C1 segment of cervical spinal cord (tissue), 14 donors: ENCODE measurements at regions not wholly inside any gene's neighbourhood (a gene's known extent, or its start where the extent isn't known, plus 50 kb on each side); places are given as distances from the start of the nearest gene placed in this dataset.
"Not testable (repeated sequence)": the region's sequence is repeated elsewhere in the genome, so short reads cannot be mapped to it uniquely, and the experiment has no call there.

Experiments
- DNase-seq, 14 donors: peaks; one replicate each; lab custom pipeline; 2025; lab: John Stamatoyannopoulos, UW

GRCh38 chr16:22436823-22437652 lies 62.6 kb upstream of the CDR2 start:
- DNase-seq = peak in 13 of 14 donors; percentile 7 to 77 (median 47)

DNA sequence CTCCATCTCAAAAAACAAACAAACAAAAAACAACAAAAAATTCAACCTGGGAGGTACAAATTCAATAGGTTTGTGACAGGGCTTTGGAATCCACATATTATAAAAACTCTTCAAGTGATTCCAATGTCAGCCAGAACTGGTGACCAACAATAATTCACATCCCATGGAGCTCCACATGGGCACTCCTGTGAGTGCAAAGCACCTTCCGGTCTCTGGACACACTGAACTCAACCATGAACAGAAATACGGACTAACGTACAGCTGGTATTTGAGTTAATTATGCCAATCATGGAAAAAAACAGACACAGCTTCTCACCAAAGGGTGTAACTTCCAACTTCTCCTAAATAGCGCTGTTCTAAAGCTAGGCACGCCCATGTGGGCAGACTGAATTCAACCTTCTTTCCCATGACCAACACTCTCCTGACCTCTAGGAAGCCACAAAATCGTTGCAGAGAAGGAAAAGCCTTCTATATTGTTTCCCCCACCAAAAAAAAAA lies 62.0 kb upstream of the CDR2 start:
- DNase-seq = not testable (repeated sequence)

DNA sequence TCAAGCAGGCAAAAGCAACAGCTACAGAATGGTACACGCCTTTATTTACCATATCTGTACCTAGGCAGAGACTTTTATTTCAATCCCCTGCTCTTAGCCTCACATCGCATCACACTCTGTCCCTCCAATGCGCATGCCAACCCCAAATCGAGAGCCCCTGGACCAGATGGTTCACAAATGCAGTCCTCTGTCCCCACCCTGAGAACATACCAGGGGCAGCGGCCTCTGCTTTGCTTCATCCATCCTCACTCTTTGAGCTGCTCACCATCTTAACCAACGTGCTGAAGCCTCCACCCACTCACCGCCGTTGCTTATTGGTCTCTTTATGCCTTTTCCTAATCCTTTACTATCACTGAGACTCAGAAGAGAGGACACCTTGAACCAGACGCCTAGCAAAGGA lies 56.9 kb upstream of the CDR2 start:
- not testable (repeated sequence) for DNase-seq

- peak in 1 of 14 donors; percentile 15 for DNase-seq
These were observed 54.2 kb upstream of the CDR2 start for GRCh38 chr16:22428654-22429053.

- peak in 1 of 14 donors; percentile 90 for DNase-seq
These were observed 53.1 kb upstream of the CDR2 start for GRCh38 chr16:22427556-22427955.

DNA sequence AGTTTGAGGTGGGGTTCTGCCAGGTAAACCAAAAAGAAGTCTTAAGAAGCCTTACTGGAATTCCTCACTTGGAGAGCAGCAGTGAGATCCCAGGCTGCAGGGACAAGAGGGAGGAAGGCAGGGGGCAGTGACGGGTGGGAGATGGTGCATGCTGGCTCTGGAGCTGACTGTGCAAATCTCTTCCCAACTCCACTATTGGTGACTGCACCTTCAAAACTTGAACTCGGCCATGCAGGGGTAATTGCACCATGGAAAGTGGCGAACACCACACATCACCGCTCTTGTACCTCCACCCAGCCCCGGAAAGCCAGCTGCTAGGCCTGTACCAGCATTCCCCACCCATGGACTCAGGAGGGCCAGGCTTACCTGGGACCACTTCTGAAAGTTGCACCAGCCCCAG lies 51.4 kb upstream of the CDR2 start:
- no peak for DNase-seq

DNA sequence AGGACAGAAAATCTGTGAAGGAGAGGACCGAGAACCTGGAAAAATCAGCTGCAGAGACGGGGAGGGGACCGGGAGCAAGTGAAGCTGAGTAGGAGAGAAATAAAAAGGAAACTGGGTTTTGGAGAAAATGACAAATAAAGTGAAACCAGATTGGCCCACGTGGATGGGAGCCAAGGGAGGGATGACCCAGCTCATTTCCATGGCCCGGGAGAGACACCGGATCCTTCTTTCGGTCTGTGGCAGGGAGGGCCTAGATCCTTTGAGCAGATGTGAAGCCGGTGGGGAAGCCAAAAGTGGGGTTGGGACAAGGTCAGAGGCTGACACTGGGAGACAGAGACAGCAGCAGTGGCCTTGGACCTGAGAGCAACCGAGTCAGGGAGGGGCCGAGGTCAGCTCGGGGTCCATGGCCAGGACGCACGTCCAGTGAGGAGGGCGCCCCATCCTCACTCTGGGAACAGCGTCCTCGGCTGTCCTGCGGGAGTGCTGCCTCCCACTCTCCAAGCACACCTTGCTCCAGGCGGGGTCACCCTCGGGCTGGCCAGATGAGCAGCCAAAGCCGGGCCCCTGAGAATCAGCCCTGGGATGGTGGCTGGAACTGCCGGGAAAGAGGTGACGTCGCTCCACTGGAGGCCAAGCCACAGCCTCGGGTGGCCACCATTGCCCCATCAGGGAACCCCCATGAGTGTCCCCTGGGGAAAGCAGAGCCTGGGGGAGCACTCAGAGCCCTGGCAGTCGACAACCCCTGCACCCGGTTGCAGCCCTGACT lies 50.8 kb upstream of the CDR2 start:
- peak in 1 of 14 donors; percentile 30 for DNase-seq

DNA sequence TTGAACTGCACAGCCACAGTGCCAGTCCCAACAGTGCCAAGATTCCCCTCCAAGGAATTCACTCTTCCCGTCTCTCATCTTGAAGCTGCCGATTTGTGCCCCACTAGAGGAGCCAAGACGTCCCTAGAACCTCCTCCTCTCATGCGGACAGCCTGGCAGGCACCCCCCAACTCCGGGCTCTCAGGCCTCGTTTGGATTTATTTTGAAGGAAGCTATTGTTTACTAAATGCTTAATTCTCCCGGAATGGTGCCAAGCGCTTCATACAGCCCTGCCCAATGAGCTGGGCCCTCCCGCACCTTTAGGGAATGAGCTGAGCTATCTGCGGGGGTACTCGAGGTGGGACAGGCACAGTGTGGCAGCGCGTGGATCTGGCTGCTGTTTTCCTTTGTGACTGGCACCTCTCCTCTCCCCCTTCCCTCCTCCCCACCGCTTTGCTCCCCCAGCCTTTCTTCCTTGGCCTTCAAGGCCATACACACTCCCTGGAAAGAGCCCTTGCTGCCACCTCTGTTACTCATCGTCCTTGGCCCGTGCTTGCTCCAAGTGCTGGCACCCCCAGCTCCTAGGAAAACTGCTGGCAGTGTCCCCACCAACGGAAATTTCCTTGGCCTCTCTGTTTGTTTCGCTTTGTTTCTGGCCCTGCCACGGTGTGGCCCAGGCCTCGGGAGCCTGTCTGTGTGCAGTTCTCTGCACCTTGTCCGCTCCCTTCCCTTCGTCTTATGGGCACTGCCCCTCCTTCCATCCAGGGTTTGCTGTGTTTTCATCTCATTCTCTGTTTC lies 49.9 kb upstream of the CDR2 start:
- peak in 10 of 14 donors; percentile 11 to 92 (median 36) for DNase-seq
